Heart right ventricle (tissue), 16 donors: ENCODE measurements at regions not wholly inside any gene's neighbourhood (a gene's known extent, or its start where the extent isn't known, plus 50 kb on each side); places are given as distances from the start of the nearest gene placed in this dataset.

Source experiments
- ATAC-seq, 8 donors: fragments of 200-7000 bp; cut with Tn5 transposase; one replicate each; pipeline ENCODE4 v1.9.1; 2020; ENCODE audit warnings: mild to moderate bottlenecking in 8 of 8, moderate library complexity in 8 of 8, moderate number of reproducible peaks in 1 of 8
- DNase-seq, 2 donors: peaks; one replicate each; pipeline ENCODE4 v3.0.0-alpha.2; 2020
- H3K27ac ChIP-seq, 10 donors: fragments of 200-600 bp; sonication (generic) in 2 of 10; one replicate each; pipeline versions ENCODE4 v1.5.0 to v1.8.0; 2020 to 2022; ENCODE audit warnings: mild to moderate bottlenecking in 3 of 10
- H3K27me3 ChIP-seq, 7 donors: fragments of 200-600 bp; one replicate each; pipeline ENCODE4 v1.8.0; 2021 to 2022; ENCODE audit warnings: mild to moderate bottlenecking in 2 of 7
- H3K36me3 ChIP-seq, 9 donors: fragments of 200-600 bp; sonication (generic) in 1 of 9; one replicate each; pipeline versions ENCODE4 v1.5.0 to v1.8.0; 2020 to 2022; ENCODE audit warnings: mild to moderate bottlenecking in 2 of 9
- H3K4me1 ChIP-seq, 9 donors: fragments of 200-600 bp; sonication (generic) in 1 of 9; one replicate each; pipeline versions ENCODE4 v1.5.0 to v1.8.0; 2020 to 2022; ENCODE audit warnings: mild to moderate bottlenecking in 4 of 9
- H3K4me3 ChIP-seq, 10 donors: fragments of 200-600 bp; sonication (generic) in 2 of 10; one replicate each; pipeline versions ENCODE4 v1.5.0 to v1.8.0; 2020 to 2022; ENCODE audit warnings: mild to moderate bottlenecking in 7 of 10, moderate library complexity in 2 of 10
- H3K9me3 ChIP-seq, 11 donors: fragments of 200-600 bp in 10 of 11; sonication (generic) in 2 of 11; one replicate each; pipeline versions ENCODE4 v1.5.0 to v1.8.0; 2013 to 2022; ENCODE audit warnings: mild to moderate bottlenecking in 2 of 11, control low read depth in 1 of 11, moderate library complexity in 1 of 11
- CTCF ChIP-seq, 9 donors: fragments of 200-600 bp; sonication (generic) in 2 of 9; IDR thresholded peaks; one replicate each; pipeline versions ENCODE4 v1.5.0 to v1.8.0; 2021 to 2022; ENCODE audit warnings: antibody characterized with exemption in 9 of 9, mild to moderate bottlenecking in 5 of 9, moderate library complexity in 1 of 9
- WGBS, 2 donors: extraction: QIAGEN DNeasy Blood & Tissue Kit; methylation state at CpG; one replicate each; pipeline ENCODE4 v1.1.7; 2013; ENCODE audit warnings: inconsistent platforms in 1 of 2; 5-methylcytosine and 5-hydroxymethylcytosine counted together
- intact Hi-C, 10 donors: fragments of 100-400 bp; cut with DNase I; formaldehyde crosslinking; loops; one replicate each; pipeline versions ENCODE4 v1.11.1 to v1.14.2; 2022
- donor health status: Arrhythmogenic right ventricular cardiomyopathy.
- donor health status: ischemic (EF 13 %, LVEDD 7.1; RV severe dilation, severe dysfunction).
- donor health status: healthy with polysubstance abuse.
- donor health status: DM: no; HTN: yes; CAD: no.
- donor health status: DM: no; HTN: no; CAD: no.
- donor health status: ischemic (EF 25% LVEDD 6.9; RV normal size, moderate dysfunction).
- donor health status: ischemic (EF 25% LVEDD 5.7; RV mildly dilated, moderate dysfunction).
- donor health status: healthy.
- donor health status: DM: yes; HTN: yes; CAD: no.
- donor health status: Ischemic cardiomyopathy.
- donor health status: ischemic (EF 35%, LVEDD 5.7; RV mildly dilated, moderate dysfunction).
- donor health status: nonischemic (EF 11% LVEDD 7.7; RV severe dilation, severe dysfunction).
- donor health status: DM: yes; HTN: yes; CAD: no.
- donor health status: PGD.
- donor health status: ischemic (EF 29% LVEDD 5.4; RV normal size, mild dysfunction).
- donor health status: nonischemic (EF 23%, LVEDD 6.1; RV moderate dilation, normal function).

- Histone ChIP-seq H3K36me3 (no peaks in the 10 kb centered on the region), H3K27me3 (peaks cover 0 to 8% (median 0%) of the 10 kb centered on the region in 7 donors), H3K27ac (no peak overlapping the region), H3K4me3 (no peak overlapping the region), H3K9me3 (peaks cover 0 to under 1% (median 0%) of the 10 kb centered on the region in 11 donors), H3K4me1 (no peaks in the 10 kb centered on the region)
- no peak for TF ChIP-seq CTCF (IDR thresholded peaks at IDR 0.05)
- WGBS, 2 donors, result 78 to 80% methylated on average over 15 of the region's 15 CpGs
- ATAC-seq (no peak), DNase-seq (no peak)
- intact Hi-C loops, result no loop called here
Observed at GRCh38 chr2:2872309-2872617, 505.4 kb downstream of the EIPR1 start.

GRCh38 chr2:2871480-2872308, 505.9 kb downstream of the EIPR1 start:
- Histone ChIP-seq H3K4me3 (no peak overlapping the region), H3K4me1 (no peaks in the 10 kb centered on the region), H3K36me3 (no peaks in the 10 kb centered on the region), H3K27ac (no peak overlapping the region), H3K27me3 (peaks cover 0 to 8% (median 4%) of the 10 kb centered on the region in 7 donors), H3K9me3 (no peaks in the 10 kb centered on the region)
- 87 to 88% methylated on average over 22 of the region's 22 CpGs for WGBS, 2 donors
- intact Hi-C loops, result no loop called here
- TF ChIP-seq CTCF (IDR thresholded peaks at IDR 0.05), result no peak
- ATAC-seq (no peak), DNase-seq (no peak)

GRCh38 chr2:2870106-2870505, 507.5 kb downstream of the EIPR1 start:
- no peak overlapping the region for H3K27ac ChIP-seq
- H3K27me3 ChIP-seq, result peaks cover 0 to 8% (median 4%) of the 10 kb centered on the region in 7 donors
- no peak for TF ChIP-seq CTCF (IDR thresholded peaks at IDR 0.05)
- H3K9me3 ChIP-seq, result no peaks in the 10 kb centered on the region
- WGBS, 2 donors, result 67 to 83% methylated on average over 5 of the region's 5 CpGs
- intact Hi-C loops, result no loop called here
- DNase-seq (no peak), ATAC-seq (no peak)
- no peak overlapping the region for H3K4me3 ChIP-seq
- H3K4me1 ChIP-seq, result no peaks in the 10 kb centered on the region
- no peaks in the 10 kb centered on the region for H3K36me3 ChIP-seq

GRCh38 chr2:2869553-2869952, 508.1 kb downstream of the EIPR1 start:
- Histone ChIP-seq H3K27ac (no peak overlapping the region), H3K4me3 (no peak overlapping the region), H3K27me3 (peaks cover 0 to 8% (median 4%) of the 10 kb centered on the region in 7 donors), H3K36me3 (no peaks in the 10 kb centered on the region), H3K9me3 (no peaks in the 10 kb centered on the region), H3K4me1 (no peaks in the 10 kb centered on the region)
- intact Hi-C loops, result no loop called here
- no peak for TF ChIP-seq CTCF (IDR thresholded peaks at IDR 0.05)
- ATAC-seq (no peak), DNase-seq (no peak)
- WGBS, 2 donors, result 90 to 91% methylated on average over 9 of the region's 9 CpGs
